ENCODE measurements at regions not wholly inside any gene's neighbourhood (a gene's known extent, or its start where the extent isn't known, plus 50 kb on each side); places are given as distances from the start of the nearest gene placed in this dataset.

- WGBS, 3 donors, result 19 to 38% (median 21%) methylated on average over 1 of the region's 1 CpG
- no peak for DNase-seq
- intact Hi-C loops (cut with DNase I), result no loop called here
- Histone ChIP-seq H3K9me3 (peaks cover 5% of the 10 kb centered on the region), H3K4me1 (no peaks in the 10 kb centered on the region), H3K27ac (no peak overlapping the region), H3K27me3 (ENCODE audit: insufficient read depth in 3 of 3, low read length in 2 of 3) (no peaks in the 10 kb centered on the region), H3K36me3 (ENCODE audit: insufficient read depth in 1 of 2, low read depth in 1 of 2) (no peaks in the 10 kb centered on the region), H3K4me3 (no peak overlapping the region)
- no peak for TF ChIP-seq CTCF (IDR thresholded peaks at IDR 0.05)
- ATAC-seq, result no peak
Measured at GRCh38 chr15:53115563-53115962, 325.4 kb upstream of the ONECUT1 start.

DNA sequence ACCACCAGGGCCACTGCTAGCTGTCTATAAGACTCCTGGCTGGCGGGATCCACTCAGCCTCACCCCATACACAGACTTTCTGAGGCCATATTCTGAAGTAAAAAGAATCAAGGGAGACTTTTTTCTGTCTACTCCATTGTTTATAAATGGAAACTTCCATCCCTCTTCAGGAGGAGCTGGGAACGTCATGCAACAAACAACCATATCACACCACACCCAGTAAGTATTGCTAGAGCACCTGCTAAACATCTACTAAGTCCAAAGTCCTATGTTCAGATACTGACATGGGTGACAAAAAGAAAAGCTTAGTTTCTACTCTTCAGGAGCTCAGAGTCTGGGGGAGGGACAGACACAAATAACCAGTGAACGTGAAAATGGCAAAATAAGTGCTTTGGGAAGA is 324.8 kb upstream of the ONECUT1 start:
- 37 to 54% (median 37%) methylated on average over 3 of the region's 3 CpGs for WGBS, 3 donors
- ATAC-seq, result no peak

GRCh38 chr15:53110999-53111398 is 320.9 kb upstream of the ONECUT1 start:
- Histone ChIP-seq H3K4me3 (no peak overlapping the region), H3K9me3 (no peaks in the 10 kb centered on the region), H3K27me3 (ENCODE audit: insufficient read depth in 3 of 3, low read length in 2 of 3) (no peaks in the 10 kb centered on the region), H3K36me3 (ENCODE audit: insufficient read depth in 1 of 2, low read depth in 1 of 2) (no peaks in the 10 kb centered on the region), H3K27ac (no peak overlapping the region), H3K4me1 (no peaks in the 10 kb centered on the region)
- intact Hi-C loops (cut with DNase I), result no loop called here
- no peak for DNase-seq
- WGBS, 3 donors, result 49 to 54% (median 54%) methylated on average over 4 of the region's 4 CpGs
- TF ChIP-seq CTCF (IDR thresholded peaks at IDR 0.05), result no peak
- no peak for ATAC-seq

More for the DNA sequence above, 324.8 kb upstream of the ONECUT1 start:
- Histone ChIP-seq H3K9me3 (peaks cover 5% of the 10 kb centered on the region), H3K27ac (no peak overlapping the region), H3K4me1 (no peaks in the 10 kb centered on the region), H3K27me3 (ENCODE audit: insufficient read depth in 3 of 3, low read length in 2 of 3) (no peaks in the 10 kb centered on the region), H3K36me3 (ENCODE audit: insufficient read depth in 1 of 2, low read depth in 1 of 2) (no peaks in the 10 kb centered on the region), H3K4me3 (no peak overlapping the region)
- no peak for DNase-seq
- intact Hi-C loops (cut with DNase I), result no loop called here
- no peak for TF ChIP-seq CTCF (IDR thresholded peaks at IDR 0.05)

GRCh38 chr15:53108319-53108718 is 318.2 kb upstream of the ONECUT1 start:
- intact Hi-C loops (cut with DNase I), result no loop called here
- no peak for ATAC-seq
- 61 to 69% (median 61%) methylated on average over 2 of the region's 2 CpGs for WGBS, 3 donors
- no peak overlapping the region for H3K27ac ChIP-seq
- H3K27me3 ChIP-seq (ENCODE audit: insufficient read depth in 3 of 3, low read length in 2 of 3), result no peaks in the 10 kb centered on the region
- no peaks in the 10 kb centered on the region for H3K4me1 ChIP-seq
- H3K36me3 ChIP-seq (ENCODE audit: insufficient read depth in 1 of 2, low read depth in 1 of 2), result no peaks in the 10 kb centered on the region
- no peaks in the 10 kb centered on the region for H3K9me3 ChIP-seq
- no peak overlapping the region for H3K4me3 ChIP-seq
- no peak for TF ChIP-seq CTCF (IDR thresholded peaks at IDR 0.05)
- DNase-seq, result no peak

DNA sequence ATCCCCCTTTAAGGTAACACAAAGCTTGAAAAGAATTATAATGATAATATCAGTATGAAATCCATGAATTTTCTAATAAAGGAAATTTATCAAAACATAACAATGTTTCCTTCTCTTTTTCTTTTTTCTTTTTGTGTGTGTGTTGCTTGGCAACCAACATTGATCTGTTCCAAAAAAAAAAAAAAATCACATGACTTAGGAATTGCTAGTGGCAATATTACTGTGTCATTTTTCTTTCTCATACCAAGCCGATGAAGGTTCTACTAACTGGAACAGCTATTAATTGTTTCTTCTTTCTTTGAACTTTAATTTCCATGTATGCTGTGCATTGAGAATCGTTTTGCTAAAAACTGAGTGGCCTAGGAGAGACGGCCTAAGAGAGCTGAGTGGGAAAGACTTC is 317.7 kb upstream of the ONECUT1 start:
- Histone ChIP-seq H3K4me3 (no peak overlapping the region), H3K9me3 (no peaks in the 10 kb centered on the region), H3K4me1 (no peaks in the 10 kb centered on the region), H3K27ac (no peak overlapping the region), H3K27me3 (ENCODE audit: insufficient read depth in 3 of 3, low read length in 2 of 3) (no peaks in the 10 kb centered on the region), H3K36me3 (ENCODE audit: insufficient read depth in 1 of 2, low read depth in 1 of 2) (no peaks in the 10 kb centered on the region)
- TF ChIP-seq CTCF (IDR thresholded peaks at IDR 0.05), result no peak
- intact Hi-C loops (cut with DNase I), result no loop called here
- DNase-seq, result no peak
- WGBS, 3 donors, result 68 to 75% (median 75%) methylated on average over 3 of the region's 3 CpGs
- ATAC-seq, result no peak

All from psoas muscle (tissue), 7 donors.